Spleen (tissue), 7 donors: ENCODE measurements at regions not wholly inside any gene's neighbourhood (a gene's known extent, or its start where the extent isn't known, plus 50 kb on each side); places are given as distances from the start of the nearest gene placed in this dataset.

ENCODE experiments used
- CTCF ChIP-seq, 11 experiments: fragments of 200-600 bp in 7 of 11; fragments of 450-650 bp in 4 of 11; sonication (generic) in 4 of 11; IDR thresholded peaks in 8 of 11; conservative IDR thresholded peaks in 3 of 11; 1 replicate in 7 of 11; 2 replicates in 4 of 11; pipeline versions ENCODE4 v1.4.0 to v1.8.0; 2016 to 2021; ENCODE audit warnings: antibody characterized with exemption in 11 of 11, inconsistent platforms in 4 of 11, mild to moderate bottlenecking in 1 of 11
- POLR2A ChIP-seq, 3 donors: fragments of 450-650 bp; IDR thresholded peaks; one replicate each; pipeline ENCODE4 v1.5.1; 2017; ENCODE audit warnings: antibody characterized with exemption in 3 of 3, mild to moderate bottlenecking in 1 of 3
- POLR2AphosphoS5 ChIP-seq, 3 donors: sonication (generic); formaldehyde crosslinking; IDR thresholded peaks; one replicate each; pipeline ENCODE4 v1.5.1; 2017; ENCODE audit warnings: antibody characterized with exemption in 3 of 3
- donor health status: DM: no; HTN: no; CAD: no; lungs with moderate emphysema.
- donor health status: DM: no; HTN: no; CAD: no.
- donor health status: DM: no; HTN: no; CAD: no.

- TF ChIP-seq CTCF (IDR thresholded peaks at IDR 0.05 in 8 of 11, conservative IDR thresholded peaks at IDR 0.05 in 3 of 11), result no peak
- no peak for TF ChIP-seq POLR2A (IDR thresholded peaks at IDR 0.05)
- no peak for TF ChIP-seq POLR2AphosphoS5 (IDR thresholded peaks at IDR 0.05)
These were observed 303.9 kb upstream of the ALCAM start for GRCh38 chr3:105062853-105063252.
